ENCODE measurements at regions not wholly inside any gene's neighbourhood (a gene's known extent, or its start where the extent isn't known, plus 50 kb on each side); places are given as distances from the start of the nearest gene placed in this dataset.

DNA sequence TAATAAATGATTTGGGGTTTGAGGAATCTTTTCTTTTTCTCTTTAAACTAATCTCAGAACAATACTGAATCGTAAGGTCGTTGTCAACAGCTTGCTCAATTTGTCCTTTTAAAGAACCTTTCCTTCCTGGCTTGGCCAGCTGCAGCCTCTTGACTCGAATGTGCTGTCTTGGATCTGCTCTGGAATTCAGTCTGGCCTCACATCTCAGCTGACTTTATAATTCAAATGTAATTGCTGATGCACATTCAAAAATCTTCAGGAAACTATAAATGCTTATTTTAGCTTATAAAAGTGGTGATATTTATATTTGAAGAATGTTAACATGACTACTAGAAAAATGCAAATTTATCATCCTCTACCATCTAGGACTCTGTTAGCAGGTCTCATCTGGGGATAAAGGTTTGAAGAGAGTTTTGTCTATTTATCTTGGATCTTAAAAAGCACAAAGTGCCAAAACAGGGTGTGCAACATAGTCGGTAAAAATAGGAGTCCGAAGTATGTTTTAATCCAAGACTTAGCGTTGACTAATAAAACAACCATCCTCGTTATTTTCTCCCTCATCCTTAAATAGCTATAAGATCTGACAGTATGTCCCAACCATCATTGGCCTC, 1035.2 kb downstream of the MCTP2 start:
- Histone ChIP-seq H3K27ac (ENCODE audit: low read depth, low read length, poor library complexity, severe bottlenecking) (no peak overlapping the region), H3K27me3 (replicated peaks; ENCODE audit: insufficient read depth, low read depth, low read length, poor library complexity) (no peaks in the 10 kb centered on the region), H3K36me3 (ENCODE audit: insufficient read depth, low read length, poor library complexity, severe bottlenecking) (no peaks in the 10 kb centered on the region), H3K4me3 (ENCODE audit: low read depth, low read length, poor library complexity, severe bottlenecking) (no peak overlapping the region), H3K9me3 (ENCODE audit: low read depth, low read length, poor library complexity, severe bottlenecking) (no peaks in the 10 kb centered on the region), H3K4me1 (ENCODE audit: insufficient read depth, low read length, poor library complexity, severe bottlenecking) (peaks cover 8% of the 10 kb centered on the region)
- intact Hi-C loops (cut with micrococcal nuclease; ENCODE audit: unreplicated experiment), result no loop called here
- BruUV-seq (replicated peaks), result no TSS peak
- TF ChIP-seq, protein P1, sequence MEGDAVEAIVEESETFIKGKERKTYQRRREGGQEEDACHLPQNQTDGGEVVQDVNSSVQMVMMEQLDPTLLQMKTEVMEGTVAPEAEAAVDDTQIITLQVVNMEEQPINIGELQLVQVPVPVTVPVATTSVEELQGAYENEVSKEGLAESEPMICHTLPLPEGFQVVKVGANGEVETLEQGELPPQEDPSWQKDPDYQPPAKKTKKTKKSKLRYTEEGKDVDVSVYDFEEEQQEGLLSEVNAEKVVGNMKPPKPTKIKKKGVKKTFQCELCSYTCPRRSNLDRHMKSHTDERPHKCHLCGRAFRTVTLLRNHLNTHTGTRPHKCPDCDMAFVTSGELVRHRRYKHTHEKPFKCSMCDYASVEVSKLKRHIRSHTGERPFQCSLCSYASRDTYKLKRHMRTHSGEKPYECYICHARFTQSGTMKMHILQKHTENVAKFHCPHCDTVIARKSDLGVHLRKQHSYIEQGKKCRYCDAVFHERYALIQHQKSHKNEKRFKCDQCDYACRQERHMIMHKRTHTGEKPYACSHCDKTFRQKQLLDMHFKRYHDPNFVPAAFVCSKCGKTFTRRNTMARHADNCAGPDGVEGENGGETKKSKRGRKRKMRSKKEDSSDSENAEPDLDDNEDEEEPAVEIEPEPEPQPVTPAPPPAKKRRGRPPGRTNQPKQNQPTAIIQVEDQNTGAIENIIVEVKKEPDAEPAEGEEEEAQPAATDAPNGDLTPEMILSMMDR (conservative IDR thresholded peaks at IDR 0.05; ENCODE audit: low read depth, low read length), result no peak
- TF ChIP-seq EZH2 (IDR thresholded peaks at IDR 0.05; ENCODE audit: borderline replicate concordance, low read depth, low read length, poor library complexity, severe bottlenecking), result no peak
- DNase-seq (ENCODE audit: low spot score), result no peak
- ChIA-PET POLR2A (ENCODE audit: low non-redundant PET) (no interaction called here), CTCF (no interaction called here)

- Histone ChIP-seq H3K9me3 (ENCODE audit: low read depth, low read length, poor library complexity, severe bottlenecking) (no peaks in the 10 kb centered on the region), H3K27me3 (replicated peaks; ENCODE audit: insufficient read depth, low read depth, low read length, poor library complexity) (no peaks in the 10 kb centered on the region), H3K4me1 (ENCODE audit: insufficient read depth, low read length, poor library complexity, severe bottlenecking) (peaks cover 8% of the 10 kb centered on the region), H3K4me3 (ENCODE audit: low read depth, low read length, poor library complexity, severe bottlenecking) (no peak overlapping the region), H3K36me3 (ENCODE audit: insufficient read depth, low read length, poor library complexity, severe bottlenecking) (no peaks in the 10 kb centered on the region), H3K27ac (ENCODE audit: low read depth, low read length, poor library complexity, severe bottlenecking) (no peak overlapping the region)
- ChIA-PET CTCF (no interaction called here), POLR2A (ENCODE audit: low non-redundant PET) (no interaction called here)
- intact Hi-C loops (cut with micrococcal nuclease; ENCODE audit: unreplicated experiment), result no loop called here
- BruUV-seq (replicated peaks), result no TSS peak
- TF ChIP-seq, protein P1 (conservative IDR thresholded peaks at IDR 0.05; ENCODE audit: low read depth, low read length), result no peak
- TF ChIP-seq EZH2 (IDR thresholded peaks at IDR 0.05; ENCODE audit: borderline replicate concordance, low read depth, low read length, poor library complexity, severe bottlenecking), result no peak
- DNase-seq (ENCODE audit: low spot score), result no peak
Observed at GRCh38 chr15:95267481-95267880, 1036.1 kb downstream of the MCTP2 start.

DNA sequence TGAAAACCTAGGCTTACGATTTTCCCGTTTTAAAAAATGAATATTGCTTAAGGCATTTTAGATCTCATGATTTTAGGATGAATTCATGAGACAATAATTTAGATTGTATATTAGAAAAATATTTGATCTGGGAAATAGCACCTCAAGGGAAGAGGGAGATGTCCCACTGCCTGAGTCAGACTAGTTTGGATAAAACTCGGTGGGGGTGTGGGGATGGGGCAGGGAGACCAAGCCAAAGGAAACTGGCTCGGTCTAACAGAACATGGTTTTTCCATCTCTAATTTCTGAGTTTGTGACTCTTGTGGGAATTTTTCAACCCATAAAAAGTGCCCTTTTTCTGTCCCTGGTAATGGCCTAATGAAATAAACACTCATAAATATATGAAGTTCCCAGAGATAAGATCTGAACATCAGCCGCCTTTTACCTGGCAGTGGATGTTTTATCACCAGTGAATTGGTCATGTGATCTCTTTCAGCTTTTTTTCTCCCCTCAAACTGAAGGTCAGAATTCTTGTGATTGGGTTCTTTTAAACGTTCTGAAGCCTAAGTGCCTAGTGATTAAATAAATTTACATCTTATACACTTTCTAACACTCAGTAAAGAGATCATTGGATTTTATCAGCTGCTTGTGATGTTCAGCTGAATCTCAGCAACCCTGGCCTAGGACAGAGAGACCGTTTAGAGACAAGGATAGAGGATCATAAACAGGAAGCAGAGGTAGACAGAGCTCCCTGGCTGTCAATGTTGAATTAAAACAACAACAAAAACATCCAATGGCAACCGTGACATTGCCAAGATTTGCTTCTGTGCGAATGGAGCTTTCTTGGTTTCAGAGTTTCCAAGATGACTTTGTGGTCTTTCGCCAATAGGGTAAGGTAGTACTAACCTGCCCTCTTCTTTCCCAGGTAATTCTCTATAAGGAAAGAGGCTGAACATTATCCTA, 1038.2 kb downstream of the MCTP2 start:
- TF ChIP-seq EZH2 (IDR thresholded peaks at IDR 0.05; ENCODE audit: borderline replicate concordance, low read depth, low read length, poor library complexity, severe bottlenecking), result no peak
- TF ChIP-seq, protein P1 (conservative IDR thresholded peaks at IDR 0.05; ENCODE audit: low read depth, low read length), result no peak
- intact Hi-C loops (cut with micrococcal nuclease; ENCODE audit: unreplicated experiment), result no loop called here
- no peak overlapping the region for H3K4me3 ChIP-seq (ENCODE audit: low read depth, low read length, poor library complexity, severe bottlenecking)
- H3K27me3 ChIP-seq (replicated peaks; ENCODE audit: insufficient read depth, low read depth, low read length, poor library complexity), result no peaks in the 10 kb centered on the region
- no TSS peak for BruUV-seq (replicated peaks)
- DNase-seq (ENCODE audit: low spot score), result no peak
- no peaks in the 10 kb centered on the region for H3K36me3 ChIP-seq (ENCODE audit: insufficient read depth, low read length, poor library complexity, severe bottlenecking)
- ChIA-PET POLR2A (ENCODE audit: low non-redundant PET) (no interaction called here), CTCF (no interaction called here)
- no peak overlapping the region for H3K27ac ChIP-seq (ENCODE audit: low read depth, low read length, poor library complexity, severe bottlenecking)
- H3K9me3 ChIP-seq (ENCODE audit: low read depth, low read length, poor library complexity, severe bottlenecking), result no peaks in the 10 kb centered on the region
- H3K4me1 ChIP-seq (ENCODE audit: insufficient read depth, low read length, poor library complexity, severe bottlenecking), result no peaks in the 10 kb centered on the region
